Fibroblast of skin of abdomen (primary cell): ENCODE measurements at regions not wholly inside any gene's neighbourhood (a gene's known extent, or its start where the extent isn't known, plus 50 kb on each side); places are given as distances from the start of the nearest gene placed in this dataset.

Experiments
- DNase-seq: peaks from one replicate; pipeline ENCODE4 v3.0.0-alpha.2; 2013

DNA sequence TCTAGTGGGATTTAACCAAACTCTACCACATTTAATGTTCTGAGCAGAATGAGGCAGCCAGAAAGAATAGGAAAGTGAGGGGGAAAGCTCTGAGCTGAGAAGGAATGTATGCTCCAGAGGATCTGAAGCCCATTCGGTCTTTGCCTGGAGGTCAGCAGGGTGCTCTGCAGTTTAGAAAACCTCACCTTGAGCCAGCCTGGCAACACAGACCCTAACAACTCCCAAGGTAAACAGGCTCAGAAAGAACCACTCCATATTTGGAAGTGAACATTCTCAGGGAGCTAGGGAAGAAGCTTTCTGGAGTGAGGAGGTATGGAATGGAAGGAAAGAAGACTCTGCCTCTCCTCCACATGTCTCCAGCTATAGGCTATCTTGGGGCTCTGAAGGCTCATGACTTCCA is 398.8 kb downstream of the SEC16B start:
- DNase-seq = no peak

DNA sequence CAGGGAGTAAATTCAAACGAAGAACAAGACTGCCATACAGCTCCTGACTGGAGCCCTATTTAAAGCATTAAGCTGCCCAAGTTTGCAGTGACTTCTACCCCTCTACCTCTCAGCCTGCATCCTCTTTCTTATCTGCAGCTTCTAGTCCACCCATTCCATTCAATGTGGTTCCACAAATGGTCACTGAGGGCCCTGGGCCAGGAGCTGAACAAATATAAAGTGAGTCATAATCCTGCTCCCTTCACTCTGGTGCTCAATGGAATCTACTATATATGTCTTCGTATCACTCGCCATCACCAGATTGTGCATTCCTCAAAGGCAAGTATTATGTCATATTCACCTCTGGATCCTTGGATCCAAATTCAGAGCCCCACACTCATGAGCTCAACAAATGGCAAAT is 398.7 kb downstream of the BRINP2 start:
- DNase-seq = peak; percentile 36

DNA sequence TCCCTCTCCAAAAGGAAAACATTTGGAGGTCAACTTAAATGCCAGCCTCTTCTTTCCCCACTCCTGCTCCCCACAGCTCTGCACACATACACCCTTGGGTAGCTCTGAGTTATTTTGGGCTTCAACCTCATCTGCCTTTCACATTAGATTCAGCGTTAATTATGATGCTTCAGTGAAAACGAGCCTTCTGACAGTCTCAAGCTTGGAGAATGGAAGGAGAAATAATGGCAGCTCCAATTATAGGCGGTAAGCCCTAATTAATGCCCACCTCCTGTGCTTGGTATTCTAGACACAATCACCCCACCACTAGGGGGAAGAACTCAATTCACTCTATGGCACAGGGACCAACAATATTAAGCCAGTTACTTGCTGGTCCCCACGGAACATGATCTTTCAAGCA is 397.9 kb downstream of the BRINP2 start:
- DNase-seq = no peak

DNA sequence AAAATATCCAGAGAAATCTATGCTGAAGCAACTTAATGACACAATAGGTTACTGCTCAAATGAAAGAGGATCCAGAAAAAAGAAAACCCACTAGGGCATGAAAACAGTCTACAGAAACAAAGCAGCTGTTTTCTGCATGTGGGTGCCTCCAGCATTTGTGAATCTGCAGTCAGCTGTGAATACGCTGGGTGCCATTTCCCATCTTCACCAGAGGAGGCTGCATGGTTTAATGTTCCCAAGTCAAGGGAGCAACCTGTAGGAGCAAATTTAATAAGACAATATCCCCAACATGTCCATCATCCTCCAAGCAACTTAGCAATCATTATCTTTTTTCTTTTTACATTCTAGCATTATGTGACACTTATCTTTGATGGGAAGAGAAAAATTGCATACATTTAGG is 396.6 kb downstream of the BRINP2 start:
- no peak for DNase-seq

DNA sequence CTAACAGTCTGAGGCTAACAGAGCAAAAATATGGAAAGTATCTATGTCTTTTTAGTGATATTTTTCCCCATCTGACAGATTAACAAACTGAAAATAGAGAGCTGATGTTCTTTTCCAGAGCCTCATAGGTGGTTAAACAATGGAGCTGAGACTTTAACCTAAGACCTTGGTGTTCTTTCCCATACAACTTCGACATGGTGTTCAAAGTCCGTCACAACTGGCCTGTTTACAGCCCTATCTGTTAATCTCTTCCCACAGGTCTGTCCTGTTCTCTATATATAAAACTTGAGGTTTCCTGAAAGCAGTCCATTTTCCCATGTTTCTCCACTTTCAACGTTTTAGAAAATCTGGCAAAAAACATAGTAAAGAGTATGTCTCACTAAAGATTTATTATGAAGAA is 395.7 kb downstream of the BRINP2 start:
- DNase-seq = no peak

DNA sequence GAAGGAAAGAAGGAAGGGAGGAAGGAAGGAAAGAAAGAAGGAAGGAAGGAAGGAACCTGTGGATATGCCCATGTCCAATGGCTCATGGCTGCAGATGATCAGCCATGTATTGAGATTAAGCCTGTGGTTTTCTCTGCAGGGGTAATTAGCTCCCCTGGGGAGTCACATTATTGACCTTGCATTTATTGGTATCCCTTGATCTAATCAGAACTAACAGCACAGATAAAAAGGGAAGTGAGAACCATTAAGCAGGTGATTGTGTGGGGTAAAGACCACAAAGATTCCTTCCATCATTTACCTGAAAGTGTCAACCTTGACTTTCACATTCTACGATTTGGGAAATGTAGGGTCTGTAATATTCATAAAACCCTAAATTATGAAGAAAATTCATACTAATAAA is 390.7 kb downstream of the BRINP2 start:
- DNase-seq = no peak

DNA sequence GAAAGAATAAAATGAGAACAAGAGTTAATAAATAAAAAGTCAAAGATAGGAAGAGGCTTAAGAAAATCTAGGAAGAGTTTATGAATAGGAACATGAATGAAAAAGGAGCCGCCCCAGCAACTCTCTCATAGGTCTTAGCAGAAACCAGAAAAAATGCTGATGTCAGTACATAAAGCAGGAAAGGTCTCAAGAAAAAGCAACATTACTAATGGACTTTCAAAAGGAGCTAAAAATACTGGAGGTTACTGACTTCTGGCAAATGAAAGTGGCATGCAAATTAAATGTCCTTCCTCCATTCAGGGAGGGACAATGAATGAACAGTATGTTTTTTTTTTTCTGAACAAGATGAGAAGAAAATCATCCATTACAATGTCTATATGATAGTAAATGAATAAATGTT is 387.6 kb downstream of the BRINP2 start:
- DNase-seq = no peak

DNA sequence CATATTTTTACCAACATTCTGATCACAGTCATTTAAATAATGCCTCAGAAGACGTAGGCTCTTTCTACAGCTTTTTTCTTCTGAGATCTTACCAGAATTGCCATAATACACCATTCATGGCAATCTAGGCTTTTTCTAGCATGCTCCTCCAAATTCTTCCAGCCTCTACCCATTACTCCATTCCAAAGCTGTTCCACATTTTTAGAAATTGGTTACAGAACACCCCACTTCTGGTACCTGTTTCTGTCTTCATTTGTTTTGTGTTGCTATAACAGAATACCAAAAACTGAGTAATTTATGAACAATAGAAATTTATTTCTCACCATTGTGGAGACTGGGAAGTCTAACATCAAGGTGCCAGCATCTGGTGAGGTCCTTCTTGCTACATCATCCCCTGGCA is 385.4 kb downstream of the BRINP2 start:
- DNase-seq = no peak

DNA sequence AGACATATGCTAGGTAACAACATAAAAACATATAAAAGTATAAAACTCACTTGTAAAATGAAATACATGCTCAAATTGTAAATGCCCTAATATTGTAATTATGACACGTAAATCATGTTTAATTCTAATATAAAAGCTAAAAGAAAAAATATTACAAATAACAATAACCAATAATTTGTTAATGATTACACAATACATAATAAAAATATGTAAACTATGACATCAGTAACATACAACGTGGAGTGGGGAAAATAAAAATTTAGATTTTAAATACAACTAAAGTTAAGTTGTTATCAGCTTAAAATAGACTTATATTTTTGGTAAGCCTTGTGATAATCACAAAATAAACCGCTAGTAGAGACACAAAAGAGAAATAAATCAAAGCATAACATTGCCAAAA is 376.4 kb downstream of the BRINP2 start:
- DNase-seq = no peak

DNA sequence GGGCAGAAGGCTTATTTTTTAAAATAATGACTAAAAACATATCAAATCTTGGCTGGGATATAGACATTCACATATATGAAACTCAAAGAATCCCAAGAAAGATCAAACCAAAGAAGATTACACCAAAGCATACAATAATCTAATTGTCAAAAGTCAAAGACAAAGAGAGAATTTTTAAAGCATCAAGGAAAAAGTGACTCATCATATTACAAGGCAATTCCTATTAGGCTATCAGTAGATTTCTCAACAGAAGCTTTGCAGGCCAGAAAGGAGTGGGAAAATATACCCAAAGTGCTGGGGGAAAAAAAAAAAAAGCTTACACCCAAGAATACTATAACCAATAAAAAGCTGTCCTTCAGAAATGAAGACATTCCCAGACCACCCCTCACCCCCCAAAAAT is 375.6 kb downstream of the BRINP2 start:
- DNase-seq = no peak

DNA sequence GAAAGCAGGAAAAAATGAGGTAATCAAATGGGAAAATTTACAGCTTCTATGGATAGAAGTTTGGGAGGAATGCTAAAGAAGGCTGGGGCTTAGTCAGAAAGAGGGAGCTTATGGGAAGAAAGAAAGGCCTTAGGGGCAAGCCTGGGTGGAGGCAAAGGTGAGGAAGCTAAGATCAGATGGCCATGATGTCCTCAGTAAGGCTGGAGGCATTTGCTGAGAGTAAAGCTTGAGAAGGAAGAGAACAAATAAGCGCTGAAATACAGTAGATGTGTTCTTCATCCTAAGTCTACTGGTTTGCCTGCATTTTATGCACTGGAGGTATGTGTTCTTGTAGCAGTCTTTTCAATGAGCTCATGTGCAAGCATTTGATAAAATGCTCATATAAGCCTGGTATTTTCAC is 355.4 kb downstream of the BRINP2 start:
- no peak for DNase-seq

DNA sequence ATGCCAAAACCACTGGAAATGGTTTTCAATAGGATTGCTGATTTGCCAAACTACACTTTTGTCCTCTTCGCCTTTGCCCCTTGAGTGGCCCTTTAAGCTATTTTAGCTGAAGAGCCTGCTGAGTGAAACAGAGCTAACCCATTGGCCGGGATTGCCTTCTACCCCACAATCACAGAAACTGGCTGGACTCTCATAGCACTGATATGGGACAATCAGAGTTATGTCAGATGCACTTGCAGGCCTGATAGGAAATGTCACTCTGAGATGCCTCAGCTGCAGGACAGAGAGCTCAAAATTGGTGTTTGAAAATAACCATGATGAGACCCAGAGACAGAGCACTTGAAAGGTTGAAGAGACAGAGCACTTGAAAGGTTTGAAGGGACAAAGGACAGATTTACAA is 354.4 kb downstream of the BRINP2 start:
- DNase-seq = no peak

DNA sequence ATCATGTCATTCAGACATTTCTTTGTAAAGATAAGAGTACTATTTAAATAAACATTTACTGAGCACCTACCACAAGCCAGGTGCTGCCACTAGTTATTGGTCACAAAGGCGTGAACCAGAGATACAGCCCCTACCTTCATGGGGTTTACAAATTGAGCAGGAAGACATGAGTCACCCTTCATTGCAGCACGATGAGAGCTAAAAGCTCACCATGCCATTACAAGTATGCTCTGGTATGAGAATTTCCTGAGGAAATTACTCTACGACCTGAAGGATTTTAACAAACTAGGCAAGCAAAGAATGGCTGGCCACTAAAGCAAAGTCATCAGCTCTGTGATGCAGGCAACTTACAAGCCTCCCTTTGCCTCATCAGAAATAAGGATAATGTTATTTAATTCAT is 346.8 kb downstream of the BRINP2 start:
- peak; percentile 67 for DNase-seq

DNA sequence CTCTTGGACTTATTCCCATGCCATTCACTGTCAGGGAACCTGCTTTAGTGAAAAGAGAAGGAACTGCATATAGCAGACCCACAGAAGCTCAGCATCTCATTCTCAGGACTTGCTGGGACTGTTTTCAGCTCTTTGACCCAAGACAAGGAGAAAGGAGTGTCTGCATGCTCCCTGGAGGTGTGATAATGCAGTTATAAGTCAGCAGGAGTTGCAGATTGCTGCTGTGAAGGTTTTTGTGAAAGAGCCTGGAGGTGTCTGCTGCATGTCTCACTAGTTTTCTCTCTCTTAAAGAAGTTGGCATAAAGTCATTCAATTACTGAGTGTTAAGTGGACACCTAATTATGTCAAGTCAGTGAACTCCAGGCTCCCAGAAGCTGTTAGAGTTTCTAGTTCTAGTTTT is 343.4 kb downstream of the BRINP2 start:
- no peak for DNase-seq

DNA sequence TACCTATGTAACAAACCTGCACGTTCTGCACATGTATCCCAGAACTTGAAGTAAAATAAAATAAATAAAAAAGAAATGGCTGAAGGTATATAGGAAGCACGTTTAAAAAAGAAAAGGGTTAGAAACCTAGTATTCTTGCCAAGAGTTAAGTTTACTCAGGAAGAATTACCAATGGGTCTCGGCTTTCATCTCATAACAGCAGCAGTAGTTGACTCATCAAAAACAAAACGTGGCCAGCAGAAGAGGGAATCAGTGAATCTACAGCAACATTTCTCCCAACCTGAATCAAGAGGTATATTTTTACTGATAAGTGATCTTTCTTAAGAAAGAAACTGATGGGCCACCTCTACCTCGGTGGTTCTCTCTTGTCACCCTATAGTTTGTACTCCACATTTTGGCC is 340.3 kb downstream of the BRINP2 start:
- peak; percentile 5 for DNase-seq

DNA sequence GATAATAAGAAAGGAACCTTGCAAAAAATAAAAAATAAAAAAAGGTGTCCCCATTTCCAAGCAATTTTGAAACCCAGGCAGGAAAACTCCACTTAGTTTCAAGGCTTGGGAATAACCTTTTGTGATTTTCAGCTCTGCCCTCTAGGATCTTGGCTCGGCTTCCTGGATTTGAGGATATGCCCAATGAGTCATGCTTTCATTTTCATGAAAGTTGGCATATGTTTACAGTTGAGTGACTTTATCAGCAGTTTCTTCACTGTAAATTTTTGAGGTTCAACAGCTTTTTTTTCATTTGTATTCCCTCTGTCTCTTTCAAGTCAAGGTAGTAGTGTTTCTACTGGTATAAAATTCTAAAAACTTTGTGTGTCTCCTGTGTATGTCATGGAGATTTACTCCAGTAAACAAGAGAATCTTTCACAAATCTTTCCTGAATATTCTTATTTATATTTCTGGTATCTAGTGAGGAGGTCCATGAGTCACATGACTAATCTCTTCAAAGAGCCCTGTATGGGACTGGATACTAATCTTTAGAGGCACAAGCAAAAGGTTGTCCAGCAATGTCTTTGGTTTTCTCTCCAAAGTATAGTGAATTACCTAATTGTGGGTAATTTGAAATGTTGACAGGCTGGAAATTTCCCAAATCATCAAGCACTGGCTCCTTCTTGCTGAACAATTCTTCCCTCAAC is 335.3 kb downstream of the BRINP2 start:
- DNase-seq = no peak

DNA sequence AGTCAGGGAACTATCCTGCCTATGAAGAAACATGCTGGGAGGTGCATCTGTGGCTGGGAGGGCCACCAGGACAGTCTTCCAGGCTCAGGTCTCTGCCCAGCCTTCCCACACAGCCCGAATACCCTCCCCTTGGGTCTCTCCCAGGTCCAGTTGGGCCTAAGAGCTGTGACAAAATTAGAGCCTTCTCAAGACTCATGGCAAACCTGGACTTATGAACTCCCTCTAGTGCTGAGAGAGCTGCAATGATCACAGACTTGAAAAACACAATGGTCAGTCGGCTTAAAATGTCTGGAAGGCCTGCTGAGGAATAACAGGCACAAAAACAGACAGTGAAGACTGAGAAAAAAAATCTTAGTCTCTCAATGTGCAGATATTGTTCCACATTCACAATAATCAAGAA is 325.1 kb downstream of the BRINP2 start:
- DNase-seq = no peak

DNA sequence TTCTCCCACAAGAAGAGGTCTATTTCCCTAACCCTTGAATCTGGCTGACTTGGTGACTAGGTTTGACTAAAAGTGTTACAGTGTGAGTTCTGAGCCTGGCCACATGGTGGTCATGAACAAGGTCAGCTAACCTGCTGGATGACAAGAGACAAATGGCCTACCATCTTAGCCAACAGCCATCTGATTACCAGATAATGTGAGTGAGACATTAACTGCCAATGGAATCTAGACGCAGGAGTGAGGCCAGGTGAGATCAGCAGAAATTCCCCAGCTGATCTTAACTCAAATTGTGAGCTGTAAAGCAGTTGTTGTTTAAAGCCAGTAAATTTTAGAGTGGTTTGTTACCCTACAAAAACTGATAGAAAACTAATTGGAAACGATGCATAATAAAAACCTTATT is 320.0 kb downstream of the BRINP2 start:
- no peak for DNase-seq

DNA sequence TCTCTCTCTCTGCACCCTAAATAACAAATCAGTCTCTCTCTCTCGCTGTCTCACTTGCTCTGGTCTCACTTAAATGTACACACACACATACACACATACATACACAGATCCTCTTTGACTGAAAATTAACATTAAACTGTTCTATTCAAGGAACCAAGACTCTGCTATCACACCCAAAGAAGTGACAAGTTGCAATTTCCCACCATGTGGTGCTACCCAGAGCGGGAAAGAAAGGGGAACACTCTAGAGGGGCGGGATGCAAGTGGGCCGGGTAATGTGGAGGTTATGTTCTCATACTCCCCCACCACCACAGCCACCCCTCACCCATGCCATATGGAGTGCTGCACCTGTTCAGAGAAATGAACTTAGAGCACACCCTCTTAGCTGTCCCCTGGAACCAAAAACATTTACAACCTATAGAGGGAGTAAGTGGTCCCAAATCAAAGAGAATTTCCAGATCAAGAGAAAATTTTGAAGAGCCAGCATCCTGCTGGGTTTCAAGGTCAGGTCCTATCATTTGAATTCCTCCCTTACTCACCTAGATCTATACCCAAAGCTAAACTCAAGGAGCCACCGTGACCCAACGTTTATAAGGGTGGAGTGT is 319.4 kb downstream of the BRINP2 start:
- DNase-seq = no peak

DNA sequence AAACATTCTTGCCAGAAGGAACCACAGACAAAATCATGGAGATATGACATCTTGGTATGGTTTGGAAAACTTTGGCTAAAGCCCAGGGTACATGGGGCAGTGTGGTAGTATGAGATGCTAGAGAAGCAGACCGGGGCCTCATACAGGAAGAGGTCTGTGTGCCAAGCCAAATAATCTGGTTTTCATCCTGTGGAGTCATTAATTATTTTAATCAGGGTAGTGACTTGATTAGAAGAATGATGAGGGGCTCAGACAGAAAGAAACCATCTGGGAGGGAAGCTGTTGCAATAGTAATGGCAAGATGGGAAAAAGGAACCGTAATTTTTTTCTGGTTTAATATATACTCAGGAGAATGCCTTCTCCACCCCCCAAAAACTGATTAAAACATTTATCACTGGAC is 318.0 kb downstream of the BRINP2 start:
- peak; percentile 29 for DNase-seq

DNA sequence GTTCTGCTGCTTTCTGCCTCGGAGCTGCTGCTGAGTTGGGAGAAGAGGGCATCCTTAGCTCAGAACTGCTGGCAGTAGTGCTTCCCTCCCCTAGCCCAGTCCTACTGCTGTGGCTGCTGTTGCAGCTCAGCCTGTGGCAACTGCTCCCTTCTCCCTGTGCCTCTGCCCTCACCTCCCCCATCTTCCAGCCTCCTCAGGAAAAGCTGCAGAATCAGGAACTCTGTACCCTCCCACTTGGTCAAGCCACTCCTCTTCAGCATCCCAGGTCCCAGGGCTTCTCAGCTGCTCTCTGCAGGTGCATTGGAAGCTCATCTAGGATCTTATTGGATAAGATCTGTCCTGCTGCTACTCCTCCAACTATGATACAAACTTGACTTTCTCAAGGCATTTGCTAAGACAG is 316.7 kb downstream of the BRINP2 start:
- no peak for DNase-seq

DNA sequence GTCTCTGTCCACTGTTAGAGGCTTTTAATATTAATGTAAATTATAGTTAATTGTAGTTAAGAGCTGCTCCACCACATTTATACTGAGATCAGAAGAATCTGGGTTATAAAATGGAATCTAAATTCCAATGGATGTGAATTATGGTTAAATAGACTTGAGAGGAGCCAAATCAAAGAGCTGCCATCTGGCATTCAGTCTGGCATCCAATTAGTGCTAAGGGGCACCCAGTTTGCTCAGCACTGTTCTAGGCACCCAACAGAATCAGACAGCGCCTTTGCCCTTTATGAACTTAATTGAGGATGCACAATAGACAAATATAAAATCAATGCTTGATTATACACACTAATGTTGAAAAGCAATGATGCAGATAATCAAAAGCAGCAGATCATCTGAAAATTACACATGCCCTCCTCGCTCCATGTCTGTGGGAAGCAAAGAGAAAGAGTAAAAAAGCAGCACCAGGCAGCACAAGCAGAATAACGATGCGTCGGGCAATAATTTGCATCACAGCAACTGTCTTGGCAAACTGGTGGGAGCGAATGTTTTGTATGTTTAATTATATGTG is 310.1 kb downstream of the BRINP2 start:
- no peak for DNase-seq

DNA sequence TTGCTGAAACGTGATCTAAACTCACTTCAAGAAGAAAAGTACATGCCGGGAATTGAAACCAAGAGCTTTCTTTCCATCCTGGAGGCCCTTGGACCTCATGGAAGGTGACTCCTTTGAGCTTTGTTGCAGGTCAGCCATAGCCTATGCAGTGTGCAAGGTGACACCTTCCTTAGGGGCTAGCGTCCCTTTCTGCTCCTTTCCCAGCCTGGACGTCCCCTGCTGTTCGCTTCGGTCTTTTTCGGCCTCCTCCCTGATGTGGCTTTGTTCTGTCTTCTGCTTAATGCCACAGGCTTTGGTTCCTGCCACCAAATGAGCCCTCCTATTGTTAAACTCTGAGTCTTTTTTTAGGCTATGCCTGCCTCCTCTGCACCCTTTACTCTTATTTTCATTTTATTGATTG is 308.8 kb downstream of the BRINP2 start:
- no peak for DNase-seq

DNA sequence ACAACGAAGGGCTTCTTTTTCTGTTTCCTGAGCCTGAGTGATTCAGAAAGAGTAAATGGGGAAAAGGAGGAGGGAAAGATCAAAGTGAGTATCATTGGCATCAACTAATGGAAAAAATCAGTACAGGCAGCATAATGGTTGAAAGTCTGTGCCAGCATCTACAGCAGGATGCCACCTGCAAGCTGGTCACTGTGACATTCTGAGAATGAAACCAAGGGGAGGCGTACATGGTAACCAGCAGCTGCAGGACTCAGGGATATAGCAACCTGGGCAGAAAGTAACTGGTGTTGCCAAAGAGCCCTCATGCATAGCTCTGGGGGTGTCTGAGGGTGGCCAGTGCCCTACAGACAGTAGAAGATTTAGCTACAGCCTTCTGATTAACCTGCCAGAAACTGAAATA is 305.9 kb downstream of the BRINP2 start:
- DNase-seq = no peak

DNA sequence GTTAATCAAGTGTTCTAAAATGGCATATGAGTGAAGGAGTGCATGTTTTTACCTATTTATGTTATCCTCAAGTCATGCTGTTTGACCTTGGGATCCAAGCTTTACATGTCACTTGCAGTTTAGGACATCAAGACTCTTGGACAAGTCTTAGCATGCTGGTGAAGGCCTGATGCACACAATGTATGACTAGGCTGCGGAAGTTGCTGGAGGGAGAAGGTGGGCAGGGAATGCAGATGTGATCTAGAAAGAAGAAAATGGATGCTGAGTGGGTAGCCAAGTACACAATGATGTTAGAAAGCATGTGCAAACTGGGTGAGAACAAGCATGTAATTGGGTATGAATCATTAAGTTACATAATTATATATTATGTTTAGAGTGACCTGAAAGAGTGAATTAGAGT is 301.8 kb downstream of the BRINP2 start:
- no peak for DNase-seq
